Right lobe of liver (tissue), 6 donors: ENCODE measurements at regions not wholly inside any gene's neighbourhood (a gene's known extent, or its start where the extent isn't known, plus 50 kb on each side); places are given as distances from the start of the nearest gene placed in this dataset.

Experiments used
- ATAC-seq, 4 donors: fragments of 200-7000 bp; cut with Tn5 transposase; one replicate each; pipeline ENCODE4 v1.9.1; 2020; ENCODE audit warnings: mild to moderate bottlenecking in 4 of 4, moderate library complexity in 4 of 4
- DNase-seq, 3 donors: peaks; one replicate each; pipeline ENCODE4 v3.0.0-alpha.2; 2020
- H3K27ac ChIP-seq, 3 donors: fragments of 200-600 bp; one replicate each; pipeline ENCODE4 v1.8.0; 2022
- H3K27me3 ChIP-seq, 2 donors: fragments of 200-600 bp; one replicate each; pipeline ENCODE4 v1.8.0; 2022
- H3K36me3 ChIP-seq, 4 donors: fragments of 200-600 bp; sonication (generic) in 1 of 4; one replicate each; pipeline versions ENCODE4 v1.5.1 to v1.8.0; 2017 to 2022; ENCODE audit warnings: control low read depth in 1 of 4
- H3K4me1 ChIP-seq, 4 donors: fragments of 200-600 bp; sonication (generic) in 1 of 4; one replicate each; pipeline versions ENCODE4 v1.5.1 to v1.8.0; 2017 to 2022; ENCODE audit warnings: control low read depth in 1 of 4
- H3K4me3 ChIP-seq, 3 donors: fragments of 200-600 bp; one replicate each; pipeline ENCODE4 v1.8.0; 2022
- H3K9me3 ChIP-seq, 4 donors: fragments of 200-600 bp; sonication (generic) in 1 of 4; one replicate each; pipeline versions ENCODE4 v1.5.1 to v1.8.0; 2017 to 2022; ENCODE audit warnings: control low read depth in 1 of 4
- POLR2A ChIP-seq: fragments of 450-650 bp; IDR thresholded peaks from one replicate; pipeline ENCODE4 v1.6.1; 2017; ENCODE audit warnings: antibody characterized with exemption, mild to moderate bottlenecking
- WGBS: methylation state at CpG from one replicate; pipeline ENCODE4 v1.1.6; 2018; ENCODE audit warnings: low coverage, low lambda C conversion rate; ENCODE audit not compliant: insufficient coverage; ENCODE audit errors: missing lambda C conversion rate; 5-methylcytosine and 5-hydroxymethylcytosine counted together
- intact Hi-C, 2 donors: fragments of 100-400 bp; cut with DNase I; formaldehyde crosslinking; loops; one replicate each; pipeline versions ENCODE4 v1.11.2 to v1.14.1; 2022
- TF ChIP-seq, protein P1 (sequence below), 4 donors: fragments of 200-600 bp in 3 of 4; fragments of 450-650 bp in 1 of 4; IDR thresholded peaks; one replicate each; pipeline versions ENCODE4 v1.5.1 to v1.8.0; 2016 to 2022; ENCODE audit warnings: antibody characterized with exemption in 4 of 4, mild to moderate bottlenecking in 2 of 4
- donor health status: DM: no; HTN: yes; CAD: no.
- donor health status: DM: no; HTN: no; CAD: no.
- donor health status: DM: no; HTN: no; CAD: no.
- donor health status: DM: no; HTN: yes; CAD: no.
- donor health status: DM: no; HTN: yes; CAD: no.

DNA sequence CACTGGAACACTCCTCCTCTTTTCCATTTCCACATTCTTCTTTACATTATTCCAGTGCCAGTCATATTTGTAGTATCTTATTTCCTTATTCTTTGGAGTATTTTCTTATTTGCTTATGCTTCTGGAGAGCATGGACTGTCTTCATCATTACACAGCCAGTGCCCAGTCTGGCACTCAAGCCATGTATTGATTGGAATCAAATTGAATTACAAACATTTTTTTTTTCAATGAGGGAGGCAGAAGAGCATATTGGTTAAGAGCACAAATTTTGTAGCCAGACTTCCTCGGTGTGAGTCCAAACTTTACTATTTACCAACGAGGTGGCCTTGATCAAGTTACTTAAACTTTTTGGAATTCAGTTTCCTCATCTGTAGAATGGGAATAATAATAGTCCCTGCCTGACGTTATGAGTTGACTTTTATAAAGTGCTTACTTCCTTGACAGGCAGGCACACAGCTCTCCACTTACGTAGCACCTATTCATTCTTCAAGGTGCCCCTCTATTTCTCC lies 186.6 kb upstream of the BCL6 start:
- DNase-seq (no peak), ATAC-seq (peak; percentile 62 to 76 (median 75))
- Histone ChIP-seq H3K27ac (no peak overlapping the region), H3K9me3 (peaks cover 0 to 5% (median 0%) of the 10 kb centered on the region in 4 donors), H3K27me3 (no peaks in the 10 kb centered on the region), H3K36me3 (no peaks in the 10 kb centered on the region), H3K4me1 (peaks cover 0 to 12% (median 0%) of the 10 kb centered on the region in 4 donors), H3K4me3 (no peak overlapping the region)
- WGBS = 39% methylated on average over 4 of the region's 4 CpGs
- TF ChIP-seq, protein P1, sequence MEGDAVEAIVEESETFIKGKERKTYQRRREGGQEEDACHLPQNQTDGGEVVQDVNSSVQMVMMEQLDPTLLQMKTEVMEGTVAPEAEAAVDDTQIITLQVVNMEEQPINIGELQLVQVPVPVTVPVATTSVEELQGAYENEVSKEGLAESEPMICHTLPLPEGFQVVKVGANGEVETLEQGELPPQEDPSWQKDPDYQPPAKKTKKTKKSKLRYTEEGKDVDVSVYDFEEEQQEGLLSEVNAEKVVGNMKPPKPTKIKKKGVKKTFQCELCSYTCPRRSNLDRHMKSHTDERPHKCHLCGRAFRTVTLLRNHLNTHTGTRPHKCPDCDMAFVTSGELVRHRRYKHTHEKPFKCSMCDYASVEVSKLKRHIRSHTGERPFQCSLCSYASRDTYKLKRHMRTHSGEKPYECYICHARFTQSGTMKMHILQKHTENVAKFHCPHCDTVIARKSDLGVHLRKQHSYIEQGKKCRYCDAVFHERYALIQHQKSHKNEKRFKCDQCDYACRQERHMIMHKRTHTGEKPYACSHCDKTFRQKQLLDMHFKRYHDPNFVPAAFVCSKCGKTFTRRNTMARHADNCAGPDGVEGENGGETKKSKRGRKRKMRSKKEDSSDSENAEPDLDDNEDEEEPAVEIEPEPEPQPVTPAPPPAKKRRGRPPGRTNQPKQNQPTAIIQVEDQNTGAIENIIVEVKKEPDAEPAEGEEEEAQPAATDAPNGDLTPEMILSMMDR (IDR thresholded peaks at IDR 0.05) = no peak
- no peak for TF ChIP-seq POLR2A
- intact Hi-C loops = no loop called here

DNA sequence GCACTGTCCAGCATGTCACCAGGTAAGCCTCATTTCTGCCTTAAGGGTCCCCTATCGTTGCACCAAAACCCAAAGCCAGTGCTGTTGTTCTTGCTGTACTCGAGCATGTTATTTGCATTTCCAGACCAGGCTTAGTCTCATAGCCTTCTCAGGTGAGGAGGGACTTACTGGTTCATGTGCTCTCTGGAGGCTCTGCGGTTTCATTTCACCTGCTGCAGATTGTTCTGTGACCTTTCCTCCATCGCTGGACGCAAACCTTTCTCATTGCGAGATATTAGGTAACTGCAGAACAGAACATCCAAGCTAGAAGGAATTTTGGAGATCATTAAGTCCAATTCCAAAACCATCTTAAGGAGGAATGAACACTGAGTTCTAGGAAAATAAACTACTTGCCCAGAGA lies 187.3 kb upstream of the BCL6 start:
- WGBS = 70% methylated on average over 4 of the region's 6 CpGs
- Histone ChIP-seq H3K36me3 (no peaks in the 10 kb centered on the region), H3K4me3 (no peak overlapping the region), H3K9me3 (peaks cover 0 to 5% (median 0%) of the 10 kb centered on the region in 4 donors), H3K27ac (no peak overlapping the region), H3K4me1 (peaks cover 0 to 12% (median 0%) of the 10 kb centered on the region in 4 donors), H3K27me3 (no peaks in the 10 kb centered on the region)
- TF ChIP-seq POLR2A = no peak
- TF ChIP-seq, protein P1 (IDR thresholded peaks at IDR 0.05) = no peak
- intact Hi-C loops = no loop called here
- ATAC-seq (no peak), DNase-seq (no peak)

DNA sequence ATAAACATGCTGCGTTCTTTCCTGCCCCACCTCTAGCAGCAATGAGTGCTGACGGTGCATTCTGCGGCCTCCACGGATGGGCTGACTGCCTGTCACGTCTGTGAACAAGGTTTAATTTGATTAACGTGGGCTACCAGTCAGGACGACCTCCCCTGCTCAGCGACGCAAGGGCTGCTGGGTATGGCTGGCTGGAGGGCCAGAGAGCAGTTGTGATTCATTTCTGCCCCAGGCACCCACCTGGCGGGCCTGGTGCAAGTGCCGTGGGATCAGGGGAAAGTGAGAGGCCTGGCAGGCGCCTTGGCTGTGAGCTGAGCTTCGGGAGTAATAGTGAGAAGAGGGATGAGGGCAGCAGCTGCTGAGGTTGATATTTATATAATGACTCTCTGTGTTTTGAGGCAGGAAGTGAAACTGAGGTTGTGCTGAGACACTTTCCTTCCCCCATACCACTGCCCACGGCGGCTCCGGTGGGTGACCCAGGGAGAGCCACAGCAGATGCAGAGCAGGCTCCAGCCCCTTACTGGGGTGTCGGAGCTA lies 190.4 kb upstream of the BCL6 start:
- intact Hi-C loops = no loop called here

DNA sequence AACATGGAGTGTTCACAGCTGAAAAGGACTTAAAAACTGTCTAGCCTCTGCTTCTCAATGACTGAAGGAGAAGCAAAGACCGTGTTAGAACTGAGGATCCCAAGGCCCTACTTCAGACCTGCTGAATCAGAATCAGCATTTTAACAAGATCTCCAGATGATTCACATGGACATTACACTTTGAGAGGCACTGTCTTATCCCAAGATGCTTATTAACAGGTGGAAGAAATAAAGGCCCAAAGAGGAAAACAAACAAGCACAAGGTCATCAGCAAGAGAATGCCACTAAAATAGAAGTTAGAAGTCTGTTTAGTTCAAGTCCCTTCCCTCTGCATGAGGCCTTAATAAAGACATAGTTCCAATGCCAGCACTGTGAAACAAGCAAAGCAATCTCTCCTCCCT lies 191.4 kb upstream of the BCL6 start:
- H3K36me3 ChIP-seq = no peaks in the 10 kb centered on the region
- ATAC-seq (no peak), DNase-seq (no peak)
- no peak overlapping the region for H3K4me3 ChIP-seq
- 75% methylated on average over 1 of the region's 1 CpG for WGBS
- H3K4me1 ChIP-seq = peaks cover 0 to 19% (median 5%) of the 10 kb centered on the region in 4 donors
- intact Hi-C loops = no loop called here
- no peaks in the 10 kb centered on the region for H3K27me3 ChIP-seq
- no peak overlapping the region for H3K27ac ChIP-seq
- H3K9me3 ChIP-seq = no peaks in the 10 kb centered on the region
- TF ChIP-seq, protein P1 (IDR thresholded peaks at IDR 0.05) = no peak
- no peak for TF ChIP-seq POLR2A

More for the DNA sequence above, 190.4 kb upstream of the BCL6 start:
- no peak for DNase-seq
- Histone ChIP-seq H3K9me3 (no peaks in the 10 kb centered on the region), H3K4me1 (peaks cover 0 to 13% (median under 1%) of the 10 kb centered on the region in 4 donors), H3K27me3 (no peaks in the 10 kb centered on the region), H3K36me3 (no peaks in the 10 kb centered on the region), H3K27ac (no peak overlapping the region), H3K4me3 (no peak overlapping the region)
- WGBS = 74% methylated on average over 4 of the region's 17 CpGs
- peak; percentile 39 to 69 (median 48) for ATAC-seq
- TF ChIP-seq, protein P1 (IDR thresholded peaks at IDR 0.05) = no peak
- no peak for TF ChIP-seq POLR2A
